Stomach smooth muscle (tissue), 2 donors: ENCODE measurements at regions not wholly inside any gene's neighbourhood (a gene's known extent, or its start where the extent isn't known, plus 50 kb on each side); places are given as distances from the start of the nearest gene placed in this dataset.

Experiments
- H3K27ac ChIP-seq: one replicate; pipeline ENCODE4 v1.7.0; 2013; ENCODE audit warnings: mild to moderate bottlenecking, low read length, inconsistent platforms
- H3K27me3 ChIP-seq, 2 donors: one replicate each; pipeline ENCODE4 v1.7.0; 2013; ENCODE audit warnings: low read length in 2 of 2; ENCODE audit not compliant: insufficient read depth in 2 of 2, control insufficient read depth in 1 of 2
- H3K36me3 ChIP-seq, 2 donors: one replicate each; pipeline ENCODE4 v1.7.0; 2013; ENCODE audit warnings: low read length in 2 of 2; ENCODE audit not compliant: control insufficient read depth in 2 of 2, insufficient read depth in 2 of 2
- H3K4me1 ChIP-seq: one replicate; pipeline ENCODE4 v1.7.0; 2013; ENCODE audit warnings: low read length; ENCODE audit not compliant: control insufficient read depth, insufficient read depth
- H3K4me3 ChIP-seq, 2 donors: one replicate each; pipeline ENCODE4 v1.7.0; 2013; ENCODE audit warnings: low read length in 2 of 2
- H3K9ac ChIP-seq, 2 donors: one replicate each; pipeline ENCODE4 v1.7.0; 2013; ENCODE audit warnings: low read length in 2 of 2, mild to moderate bottlenecking in 1 of 2
- H3K9me3 ChIP-seq, 2 donors: one replicate each; pipeline ENCODE4 v1.7.0; 2013; ENCODE audit warnings: low read length in 2 of 2; ENCODE audit not compliant: control insufficient read depth in 2 of 2
- donor health status: healthy.
- donor health status: Pancreatic carcinoma.

- Histone ChIP-seq H3K9ac (no peak overlapping the region), H3K27me3 (no peaks in the 10 kb centered on the region), H3K36me3 (no peaks in the 10 kb centered on the region), H3K4me3 (no peak overlapping the region), H3K4me1 (peaks cover 3% of the 10 kb centered on the region), H3K9me3 (no peaks in the 10 kb centered on the region), H3K27ac (no peak overlapping the region)
These were observed 122.7 kb upstream of the THBS1 start for GRCh38 chr15:39458131-39458530.

GRCh38 chr15:39459548-39459947 is 121.3 kb upstream of the THBS1 start:
- Histone ChIP-seq H3K27me3 (no peaks in the 10 kb centered on the region), H3K9me3 (no peaks in the 10 kb centered on the region), H3K27ac (no peak overlapping the region), H3K36me3 (no peaks in the 10 kb centered on the region), H3K4me1 (no peaks in the 10 kb centered on the region), H3K4me3 (no peak overlapping the region), H3K9ac (no peak overlapping the region)

GRCh38 chr15:39460748-39461147 is 120.1 kb upstream of the THBS1 start:
- no peaks in the 10 kb centered on the region for H3K9me3 ChIP-seq
- peaks cover 2% of the 10 kb centered on the region for H3K4me1 ChIP-seq
- no peaks in the 10 kb centered on the region for H3K36me3 ChIP-seq
- H3K9ac ChIP-seq = no peak overlapping the region
- no peak overlapping the region for H3K27ac ChIP-seq
- no peak overlapping the region for H3K4me3 ChIP-seq
- no peaks in the 10 kb centered on the region for H3K27me3 ChIP-seq

- H3K36me3 ChIP-seq = no peaks in the 10 kb centered on the region
- H3K4me1 ChIP-seq = peaks cover 3% of the 10 kb centered on the region
- H3K4me3 ChIP-seq = no peak overlapping the region
- no peaks in the 10 kb centered on the region for H3K27me3 ChIP-seq
- H3K9me3 ChIP-seq = no peaks in the 10 kb centered on the region
- H3K27ac ChIP-seq = no peak overlapping the region
- no peak overlapping the region for H3K9ac ChIP-seq
These were observed 119.2 kb upstream of the THBS1 start for GRCh38 chr15:39461536-39462130.

DNA sequence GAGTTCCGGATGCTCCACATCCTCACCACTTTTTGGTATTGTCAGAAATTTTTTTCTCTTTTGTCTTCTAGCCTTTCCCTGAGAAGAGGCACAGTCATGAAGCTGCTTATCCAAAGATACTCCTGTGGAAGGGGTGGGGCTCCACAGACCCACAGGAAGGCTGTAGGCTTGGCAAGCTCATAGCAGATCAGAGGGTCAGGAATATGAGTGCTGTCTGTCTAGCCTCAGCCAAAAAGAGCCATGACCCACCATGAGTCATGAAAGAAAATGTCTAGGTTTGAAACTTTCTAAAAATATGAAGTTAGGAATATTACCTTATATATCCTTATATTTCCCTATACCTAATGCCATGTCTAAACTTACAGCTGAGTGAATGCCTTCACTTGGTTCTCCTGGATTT is 118.2 kb upstream of the THBS1 start:
- no peaks in the 10 kb centered on the region for H3K27me3 ChIP-seq
- no peak overlapping the region for H3K27ac ChIP-seq
- peaks cover 7% of the 10 kb centered on the region for H3K4me1 ChIP-seq
- H3K9me3 ChIP-seq = no peaks in the 10 kb centered on the region
- H3K36me3 ChIP-seq = no peaks in the 10 kb centered on the region
- H3K9ac ChIP-seq = no peak overlapping the region
- H3K4me3 ChIP-seq = no peak overlapping the region

GRCh38 chr15:39465843-39466749 is 114.8 kb upstream of the THBS1 start:
- no peaks in the 10 kb centered on the region for H3K36me3 ChIP-seq
- H3K9me3 ChIP-seq = no peaks in the 10 kb centered on the region
- H3K27me3 ChIP-seq = no peaks in the 10 kb centered on the region
- H3K4me1 ChIP-seq = peaks cover 11% of the 10 kb centered on the region
- no peak overlapping the region for H3K4me3 ChIP-seq
- no peak overlapping the region for H3K9ac ChIP-seq
- H3K27ac ChIP-seq = peak overlapping the region; percentile 20

DNA sequence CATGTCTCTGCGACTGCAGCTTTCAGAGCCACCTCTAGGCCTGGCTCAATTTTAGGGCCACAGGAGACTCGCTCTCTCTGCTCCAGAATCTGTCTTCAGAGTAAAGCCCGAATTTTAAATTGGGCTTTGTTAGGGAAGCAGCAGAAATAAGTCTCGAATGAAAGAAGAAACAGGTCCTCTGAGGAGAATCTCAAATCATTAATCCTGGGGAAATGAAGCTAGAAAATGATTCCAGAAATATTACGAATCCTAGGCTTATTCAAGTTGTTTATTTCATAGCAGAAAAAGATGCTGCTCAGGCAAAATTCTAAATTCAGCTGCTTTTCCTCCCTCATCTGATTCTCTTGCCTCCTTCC is 114.2 kb upstream of the THBS1 start:
- no peak overlapping the region for H3K4me3 ChIP-seq
- no peaks in the 10 kb centered on the region for H3K9me3 ChIP-seq
- peak overlapping the region; percentile 75 for H3K27ac ChIP-seq
- peaks cover 12% of the 10 kb centered on the region for H3K4me1 ChIP-seq
- H3K27me3 ChIP-seq = no peaks in the 10 kb centered on the region
- no peaks in the 10 kb centered on the region for H3K36me3 ChIP-seq
- no peak overlapping the region for H3K9ac ChIP-seq

DNA sequence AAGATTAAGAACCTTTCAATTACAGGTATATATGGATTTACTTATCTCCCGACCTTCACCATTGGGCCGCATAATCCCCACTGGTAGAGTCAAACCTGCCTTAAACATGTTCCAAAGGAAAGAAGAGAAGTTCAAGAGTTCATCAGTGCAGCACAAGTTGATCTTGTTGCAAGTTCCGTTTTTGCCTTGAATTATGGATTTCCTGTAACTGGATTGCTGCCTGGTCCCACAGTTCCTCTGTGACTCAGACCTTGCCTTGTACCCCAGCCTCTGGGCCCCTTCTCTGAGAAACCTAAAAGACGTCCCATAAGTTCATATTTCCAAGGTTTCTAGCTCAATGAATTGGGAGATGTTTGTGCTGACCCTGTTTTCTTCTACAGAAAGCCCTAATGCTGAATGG is 112.5 kb upstream of the THBS1 start:
- H3K4me3 ChIP-seq = no peak overlapping the region
- H3K9ac ChIP-seq = no peak overlapping the region
- peak overlapping the region; percentile 25 for H3K27ac ChIP-seq
- peaks cover 22% of the 10 kb centered on the region for H3K4me1 ChIP-seq
- H3K36me3 ChIP-seq = no peaks in the 10 kb centered on the region
- no peaks in the 10 kb centered on the region for H3K9me3 ChIP-seq
- no peaks in the 10 kb centered on the region for H3K27me3 ChIP-seq

DNA sequence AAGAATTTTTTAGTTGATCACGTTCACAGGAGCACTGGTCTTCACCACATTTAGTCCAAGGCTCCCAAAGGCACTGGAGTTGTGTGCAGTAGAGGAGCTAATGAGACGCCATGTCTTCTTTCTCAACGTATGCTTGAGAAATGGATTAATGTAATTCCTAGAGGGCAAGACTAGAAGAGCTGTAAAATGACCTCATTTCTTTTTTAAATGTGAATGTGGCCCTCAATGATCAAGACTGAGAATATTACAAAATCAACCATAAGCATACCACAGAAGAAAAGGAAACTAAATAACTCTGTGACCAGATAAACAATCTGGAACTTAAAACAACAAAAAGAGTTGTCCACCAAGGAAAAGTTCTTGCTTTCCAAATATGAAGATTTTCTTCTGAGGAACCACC is 112.1 kb upstream of the THBS1 start:
- Histone ChIP-seq H3K4me1 (peaks cover 27% of the 10 kb centered on the region), H3K9me3 (no peaks in the 10 kb centered on the region), H3K36me3 (no peaks in the 10 kb centered on the region), H3K9ac (no peak overlapping the region), H3K27me3 (no peaks in the 10 kb centered on the region), H3K27ac (peak overlapping the region; percentile 25), H3K4me3 (no peak overlapping the region)

GRCh38 chr15:39471785-39472574 is 108.9 kb upstream of the THBS1 start:
- peak overlapping the region; percentile 98 for H3K27ac ChIP-seq
- no peaks in the 10 kb centered on the region for H3K27me3 ChIP-seq
- H3K36me3 ChIP-seq = no peaks in the 10 kb centered on the region
- H3K4me1 ChIP-seq = peaks cover 30% of the 10 kb centered on the region
- peak overlapping the region; percentile 55 to 73 for H3K9ac ChIP-seq
- peak overlapping the region in 1 of 2 donors; percentile 29 for H3K4me3 ChIP-seq
- H3K9me3 ChIP-seq = no peaks in the 10 kb centered on the region
